Left ventricle myocardium inferior (tissue), 1 donor: ENCODE measurements at regions not wholly inside any gene's neighbourhood (a gene's known extent, or its start where the extent isn't known, plus 50 kb on each side); places are given as distances from the start of the nearest gene placed in this dataset.

Experiments
- DNase-seq: peaks from one replicate; pipeline ENCODE4 v3.0.0-alpha.2; 2020
- H3K27ac ChIP-seq: fragments of 200-600 bp; replicated peaks from 2 replicates; pipeline ENCODE4 v1.8.0; 2021
- H3K27me3 ChIP-seq: fragments of 200-600 bp; 2 replicates; pipeline ENCODE4 v1.8.0; 2021; ENCODE audit warnings: low read depth
- H3K36me3 ChIP-seq: fragments of 200-600 bp; 2 replicates; pipeline ENCODE4 v1.8.0; 2021
- H3K4me1 ChIP-seq: fragments of 200-600 bp; 2 replicates; pipeline ENCODE4 v1.8.0; 2021
- H3K4me3 ChIP-seq: fragments of 200-600 bp; 2 replicates; pipeline ENCODE4 v1.8.0; 2021; ENCODE audit warnings: mild to moderate bottlenecking, moderate library complexity
- H3K9me3 ChIP-seq: fragments of 200-600 bp; replicated peaks from 2 replicates; pipeline ENCODE4 v1.8.0; 2021
- CTCF ChIP-seq: fragments of 200-600 bp; IDR thresholded peaks from 2 replicates; pipeline ENCODE4 v1.8.0; 2021; ENCODE audit warnings: antibody characterized with exemption, mild to moderate bottlenecking, borderline replicate concordance
- intact Hi-C: fragments of 100-400 bp; cut with micrococcal nuclease; formaldehyde crosslinking; loops from one replicate; pipeline ENCODE4 v1.11.0; 2022
- donor health status: DM: no; HTN: yes; CAD: no; lungs with severe emphysema.

- peak; percentile 49 for DNase-seq
- intact Hi-C loops, result loop anchor here (10.0 kb wide), 1 partner anchor 163 kb away; no protein-coding TSS in a partner anchor
- no peaks in the 10 kb centered on the region for H3K36me3 ChIP-seq
Measured at GRCh38 chr18:22347606-22348511, 69.9 kb downstream of the CTAGE1 start.

GRCh38 chr18:22346953-22347605 is 70.6 kb downstream of the CTAGE1 start:
- intact Hi-C loops, result loop anchor here (10.0 kb wide), 1 partner anchor 162 kb away; no protein-coding TSS in a partner anchor
- H3K27me3 ChIP-seq, result no peaks in the 10 kb centered on the region
- DNase-seq, result peak; percentile 89
- TF ChIP-seq CTCF, result no peak
- no peaks in the 10 kb centered on the region for H3K36me3 ChIP-seq
- no peaks in the 10 kb centered on the region for H3K9me3 ChIP-seq
- peak overlapping the region; percentile 70 for H3K4me3 ChIP-seq
- peak overlapping the region; percentile 96 for H3K27ac ChIP-seq
- peaks cover 62% of the 10 kb centered on the region for H3K4me1 ChIP-seq

More at GRCh38 chr18:22347606-22348511, 69.9 kb downstream of the CTAGE1 start:
- Histone ChIP-seq H3K4me1 (peaks cover 62% of the 10 kb centered on the region), H3K27ac (peak overlapping the region; percentile 96), H3K4me3 (peak overlapping the region; percentile 70), H3K9me3 (no peaks in the 10 kb centered on the region), H3K27me3 (no peaks in the 10 kb centered on the region)
- no peak for TF ChIP-seq CTCF

- Histone ChIP-seq H3K36me3 (no peaks in the 10 kb centered on the region), H3K27me3 (no peaks in the 10 kb centered on the region), H3K4me3 (peak overlapping the region; percentile 70), H3K9me3 (no peaks in the 10 kb centered on the region), H3K27ac (peak overlapping the region; percentile 96), H3K4me1 (peaks cover 62% of the 10 kb centered on the region)
- intact Hi-C loops, result loop anchor here (10.0 kb wide), 1 partner anchor 162 kb away; no protein-coding TSS in a partner anchor
- TF ChIP-seq CTCF, result no peak
- DNase-seq, result peak; percentile 63
Measured at GRCh38 chr18:22346401-22346952, 71.2 kb downstream of the CTAGE1 start.

- intact Hi-C loops, result loop anchor here (10.0 kb wide), 1 partner anchor 161 kb away; no protein-coding TSS in a partner anchor
- no peak for TF ChIP-seq CTCF
- Histone ChIP-seq H3K27me3 (no peaks in the 10 kb centered on the region), H3K9me3 (no peaks in the 10 kb centered on the region), H3K4me3 (no peak overlapping the region), H3K4me1 (peaks cover 62% of the 10 kb centered on the region), H3K36me3 (no peaks in the 10 kb centered on the region), H3K27ac (peak overlapping the region; percentile 96)
- DNase-seq, result no peak
Measured at GRCh38 chr18:22345718-22346117, 72.0 kb downstream of the CTAGE1 start.

GRCh38 chr18:22344908-22345670 is 72.6 kb downstream of the CTAGE1 start:
- Histone ChIP-seq H3K27ac (peak overlapping the region; percentile 96), H3K9me3 (no peaks in the 10 kb centered on the region), H3K4me1 (peaks cover 60% of the 10 kb centered on the region), H3K36me3 (no peaks in the 10 kb centered on the region), H3K4me3 (no peak overlapping the region), H3K27me3 (no peaks in the 10 kb centered on the region)
- TF ChIP-seq CTCF, result no peak
- DNase-seq, result no peak
- intact Hi-C loops, result loop anchor here (10.0 kb wide), 1 partner anchor 160 kb away; no protein-coding TSS in a partner anchor
